Nucleus accumbens (tissue), 56 donors: ENCODE measurements at regions not wholly inside any gene's neighbourhood (a gene's known extent, or its start where the extent isn't known, plus 50 kb on each side); places are given as distances from the start of the nearest gene placed in this dataset.

Source experiments
- DNase-seq, 56 donors: peaks; one replicate each; lab custom pipeline; 2025; lab: John Stamatoyannopoulos, UW

DNA sequence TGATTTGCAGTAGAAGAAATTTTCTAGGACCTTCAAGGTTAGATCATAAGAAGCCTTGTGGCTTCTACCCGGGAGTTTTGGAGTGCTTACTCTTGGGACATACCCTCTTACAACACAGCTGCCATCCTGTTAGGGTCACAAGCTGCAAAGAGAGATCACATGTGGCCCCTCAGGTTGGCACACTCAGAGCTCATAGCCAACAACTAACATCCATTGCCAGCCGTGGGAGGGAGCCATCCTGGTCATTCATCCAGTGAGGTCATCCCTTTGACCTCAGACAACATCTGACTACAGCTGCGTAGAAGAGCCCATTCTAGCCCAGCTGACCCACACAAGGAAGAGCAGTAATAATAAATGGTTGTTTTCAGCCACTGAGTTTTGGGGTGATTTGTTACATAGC, 76.9 kb upstream of the NABP1 start:
- peak in 1 of 56 donors; percentile 9 for DNase-seq

DNA sequence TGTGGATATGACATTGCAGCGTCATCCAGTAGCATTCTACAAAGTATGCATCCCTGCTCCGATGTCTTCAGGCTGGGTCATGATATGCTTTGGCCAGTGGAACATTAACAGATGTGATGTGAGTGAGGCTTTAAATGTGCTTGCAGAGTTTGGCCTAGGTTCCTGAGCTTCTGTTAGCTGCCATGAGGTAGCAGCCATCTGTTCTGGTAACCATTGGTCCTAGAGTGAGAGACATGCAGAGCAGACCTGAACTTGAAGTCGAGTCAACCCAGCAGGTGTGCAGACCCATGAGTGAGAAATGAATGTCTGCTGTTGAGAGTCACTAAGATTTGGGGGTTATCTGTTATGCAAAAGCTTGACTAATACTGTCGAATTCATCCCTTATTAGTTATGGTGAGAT, 73.8 kb upstream of the NABP1 start:
- no peak for DNase-seq

DNA sequence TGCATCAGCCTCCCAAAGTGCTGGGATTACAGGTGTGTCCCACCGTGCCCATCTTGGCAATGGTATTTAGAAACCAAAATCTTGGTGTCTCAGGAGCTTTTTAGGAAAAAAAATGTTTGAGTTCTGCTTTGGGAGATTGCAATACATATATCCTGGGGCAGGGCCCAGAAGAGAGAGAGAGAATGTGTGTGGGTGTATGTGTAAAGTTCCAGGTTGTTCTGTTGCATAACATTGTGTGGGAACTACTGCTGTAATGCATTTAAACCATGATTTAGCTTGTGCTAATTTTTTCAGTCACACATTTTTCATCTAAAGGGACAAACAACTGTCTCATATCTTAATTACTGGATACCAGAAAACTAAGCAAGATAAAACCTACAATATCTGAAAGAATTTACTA, 70.8 kb upstream of the NABP1 start:
- no peak for DNase-seq

DNA sequence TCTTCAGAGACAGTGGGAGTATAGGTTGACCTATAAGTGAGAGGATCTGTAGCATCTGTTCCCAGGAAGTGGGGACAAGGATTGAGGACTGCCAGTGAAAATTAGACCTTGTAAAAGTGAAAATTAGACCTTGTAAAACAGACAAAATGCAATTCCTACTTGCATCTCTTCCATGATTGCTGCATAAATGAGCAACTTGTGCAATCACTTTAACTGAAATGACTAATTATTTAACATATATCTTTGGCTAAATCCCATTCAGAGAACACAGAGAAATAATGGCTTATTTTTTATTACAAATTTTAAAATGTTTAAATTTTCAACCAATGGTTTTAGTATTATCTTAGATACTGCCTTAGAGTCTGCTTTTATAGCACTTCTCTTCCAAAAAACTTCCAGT, 67.2 kb upstream of the NABP1 start:
- no peak for DNase-seq

DNA sequence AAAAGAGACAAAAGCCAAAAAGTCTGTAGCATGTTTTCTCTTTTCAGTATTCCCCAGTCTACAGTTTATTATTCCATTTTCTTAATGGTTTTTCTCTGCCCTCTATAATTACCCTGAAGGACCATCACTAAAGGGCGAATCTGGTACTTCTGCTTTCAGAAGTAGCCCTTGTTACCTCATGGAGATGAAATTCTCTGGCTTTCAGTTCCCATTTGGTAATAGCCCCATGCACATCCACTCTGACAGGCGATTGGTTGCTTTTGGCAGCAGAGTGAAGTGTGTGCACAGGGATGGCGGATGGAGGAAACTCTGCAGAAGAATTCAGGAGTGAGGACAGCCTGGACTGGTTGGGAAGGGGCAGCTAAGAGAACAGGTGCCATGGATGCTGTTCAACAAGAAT, 66.3 kb upstream of the NABP1 start:
- DNase-seq: peak in 13 of 56 donors; percentile 1 to 20 (median 6)

DNA sequence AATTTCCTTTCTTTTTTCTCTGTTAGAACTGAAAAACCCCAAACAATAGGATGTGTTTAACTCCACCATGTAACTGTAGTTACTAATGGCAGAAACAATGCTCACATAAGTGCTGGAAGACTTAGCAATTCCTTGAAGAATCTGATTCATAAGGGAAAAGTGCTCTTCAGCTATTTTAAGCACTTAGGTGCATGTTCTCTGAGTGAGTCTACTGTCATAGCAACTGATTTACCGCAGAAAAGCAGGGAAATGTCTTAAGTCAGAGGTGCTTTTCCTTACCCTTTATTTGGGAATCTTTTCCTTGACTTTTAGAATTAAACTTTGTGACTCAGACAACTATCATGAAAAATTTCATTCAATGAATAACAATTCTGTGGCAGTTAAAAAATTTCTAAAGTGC, 65.4 kb upstream of the NABP1 start:
- DNase-seq: no peak

- DNase-seq: no peak
Observed at GRCh38 chr2:191614759-191615158, 63.2 kb upstream of the NABP1 start.

- no peak for DNase-seq
Observed at GRCh38 chr2:191615596-191615995, 62.3 kb upstream of the NABP1 start.

DNA sequence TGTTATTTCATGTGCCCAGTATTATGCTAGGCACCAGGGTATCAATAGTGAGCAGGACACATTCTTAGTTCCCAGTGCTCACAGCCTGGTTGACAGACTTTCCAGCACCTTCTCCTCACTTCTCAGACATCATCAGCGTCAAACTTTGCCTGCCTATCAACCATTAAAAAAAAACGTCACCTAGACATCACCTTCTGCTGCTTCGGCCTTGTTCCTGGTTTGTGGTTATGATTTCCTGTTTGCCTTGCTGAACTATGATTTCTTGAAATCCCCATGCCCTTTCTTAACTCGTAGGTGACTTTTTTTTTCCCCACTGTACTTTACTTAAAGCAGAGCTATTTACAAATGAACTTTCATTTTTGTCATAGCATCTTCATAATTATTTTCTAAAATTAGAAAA, 60.4 kb upstream of the NABP1 start:
- DNase-seq: no peak

- no peak for DNase-seq
Observed at GRCh38 chr2:191618046-191618780, 59.7 kb upstream of the NABP1 start.

- DNase-seq: no peak
Observed at GRCh38 chr2:191618786-191619185, 59.1 kb upstream of the NABP1 start.

- no peak for DNase-seq
Observed at GRCh38 chr2:191620144-191620543, 57.8 kb upstream of the NABP1 start.

DNA sequence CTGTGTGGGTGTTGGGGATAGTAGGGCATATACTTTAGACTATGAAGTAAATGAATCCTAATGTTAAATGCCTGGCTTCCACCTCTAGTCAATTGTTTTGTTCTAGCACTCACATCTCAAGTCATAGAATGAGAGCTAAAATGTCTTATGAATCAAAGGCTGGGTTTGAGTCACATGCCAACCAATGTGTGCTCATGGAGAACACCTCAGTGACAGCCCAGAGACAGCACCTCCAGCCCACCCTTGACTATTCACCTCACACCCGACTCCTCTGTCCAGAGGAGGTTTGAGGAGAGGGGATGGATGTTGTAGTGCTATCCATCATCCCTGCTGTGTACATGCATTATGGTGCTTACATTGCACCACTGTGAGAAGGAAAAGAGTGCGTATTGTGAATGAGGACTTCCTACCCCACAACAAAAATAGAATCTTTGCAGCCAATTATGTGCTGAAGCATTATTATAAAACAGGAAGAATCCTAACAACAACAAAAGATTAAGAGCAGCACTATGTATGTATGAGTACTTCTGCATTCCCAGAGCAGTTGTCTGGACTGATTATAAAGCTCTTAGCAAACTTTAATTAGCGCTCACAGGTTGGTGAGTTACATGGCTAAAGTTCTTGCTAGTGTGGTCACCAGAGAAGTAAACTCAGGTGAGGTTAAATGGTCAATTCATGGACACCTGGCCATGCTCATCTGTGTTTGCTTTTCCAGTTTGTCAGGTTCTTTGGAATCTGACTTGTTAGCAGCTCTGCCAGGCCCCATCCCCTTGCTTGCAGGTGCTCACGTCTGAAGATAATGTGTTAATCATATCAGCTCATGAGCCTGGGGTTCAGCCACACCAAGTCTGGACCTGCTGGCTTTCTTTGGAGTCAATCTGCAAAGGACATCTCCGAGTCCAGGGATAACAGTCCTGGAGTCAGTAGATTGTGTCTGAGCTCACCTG, 55.3 kb upstream of the NABP1 start:
- DNase-seq: no peak

GRCh38 chr2:191625016-191625415, 52.9 kb upstream of the NABP1 start:
- no peak for DNase-seq

DNA sequence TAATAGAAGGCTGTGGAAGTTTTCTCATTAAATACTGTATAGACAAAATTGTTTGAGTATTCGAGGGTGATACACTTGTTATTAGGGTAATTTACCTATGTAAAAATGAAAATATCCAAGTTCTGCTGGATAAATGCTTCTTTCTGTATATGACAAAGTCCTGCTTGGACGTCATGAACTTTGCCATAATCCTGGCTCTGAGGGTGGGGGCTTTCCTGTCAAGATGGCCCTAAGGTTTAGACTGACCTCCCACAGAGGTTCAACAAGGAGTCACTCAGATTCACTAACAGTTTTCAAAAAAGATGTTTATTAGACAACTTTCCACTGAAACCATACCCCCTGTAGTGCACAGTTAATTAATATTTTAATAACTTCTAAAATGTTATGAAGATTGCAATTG, 52.5 kb upstream of the NABP1 start:
- DNase-seq: no peak

- DNase-seq: no peak
Observed at GRCh38 chr2:191626497-191627151, 51.3 kb upstream of the NABP1 start.

GRCh38 chr2:191627518-191627917, 50.4 kb upstream of the NABP1 start:
- DNase-seq: no peak
